GM12878 (cell line): ENCODE measurements at regions not wholly inside any gene's neighbourhood (a gene's known extent, or its start where the extent isn't known, plus 50 kb on each side); places are given as distances from the start of the nearest gene placed in this dataset.

Source experiments
- ATAC-seq: fragments of 200-7000 bp; cut with Tn5 transposase; 3 replicates; pipeline ENCODE4 v1.9.1; 2020; ENCODE audit warnings: mild to moderate bottlenecking, moderate library complexity
- BruUV-seq: library from RNA; stranded (reverse); fragments of 400-500 nt; replicated peaks from 2 replicates; lab custom pipeline; 2021; lab: Mats Ljungman, UMichigan
- CTCF ChIA-PET: fragments of 300-600 bp; sonication (Branson Sonifier 250); formaldehyde crosslinking; extraction: SDS; loops from one replicate; lab custom pipeline; 2021; ENCODE audit warnings: inconsistent platforms; lab: Yijun Ruan, JAX
- POLR2A ChIA-PET: fragments of 350-600 bp; formaldehyde crosslinking; extraction: SDS; loops from one replicate; lab custom pipeline; 2021; ENCODE audit warnings: inconsistent platforms; lab: Charles Lee
- RAD21 ChIA-PET: fragments of 300-600 bp; sonication (Branson Sonifier 250); formaldehyde crosslinking; loops from one replicate; lab custom pipeline; 2023; ENCODE audit warnings: antibody characterized with exemption; ENCODE audit not compliant: unreplicated experiment; lab: Charles Lee
- SMC1A ChIA-PET: fragments of 300-600 bp; sonication (Branson Sonifier 250); formaldehyde crosslinking; loops from one replicate; lab custom pipeline; 2023; ENCODE audit not compliant: unreplicated experiment, uncharacterized antibody; lab: Charles Lee
- DNase-seq: peaks from one replicate; pipeline ENCODE4 v3.0.0-alpha.2; 2011; ENCODE audit warnings: low read depth, low spot score
- FAIRE-seq: peaks from 3 replicates; lab custom pipeline; 2011; peaks lifted over from hg19 to GRCh38; lab: Jason Lieb, UNC
- H2AFZ ChIP-seq: 2 replicates; pipeline ENCODE4 v1.6.0; 2011; ENCODE audit warnings: low read depth, low read length, control low read depth; ENCODE audit not compliant: control insufficient read depth
- H3K27ac ChIP-seq: 2 replicates; pipeline ENCODE4 v1.5.1; 2011; ENCODE audit warnings: control low read depth; ENCODE audit not compliant: control insufficient read depth, insufficient read depth
- H3K27me3 ChIP-seq, 2 experiments: replicated peaks in 1 of 2; 2 replicates each; pipeline versions ENCODE4 v1.6.0 to v1.6.1; 2011; ENCODE audit warnings: low read length in 1 of 2; ENCODE audit not compliant: control insufficient read depth in 2 of 2, insufficient read depth in 2 of 2
- H3K36me3 ChIP-seq, 2 experiments: 2 replicates each; pipeline ENCODE4 v1.5.1; 2011; ENCODE audit warnings: low read length in 1 of 2; ENCODE audit not compliant: control insufficient read depth in 2 of 2, insufficient read depth in 2 of 2
- H3K4me1 ChIP-seq: 2 replicates; pipeline ENCODE4 v1.6.1; 2011; ENCODE audit warnings: mild to moderate bottlenecking, low read length, moderate library complexity, mixed read lengths; ENCODE audit not compliant: control insufficient read depth, insufficient read depth
- H3K4me2 ChIP-seq: 2 replicates; pipeline ENCODE4 v1.6.0; 2011; ENCODE audit warnings: control low read depth; ENCODE audit not compliant: control insufficient read depth, insufficient read depth
- H3K4me3 ChIP-seq: fragments of 200-600 bp; sonication (generic); 2 replicates; pipeline ENCODE4 v1.5.1; 2016
- H3K79me2 ChIP-seq: 2 replicates; pipeline ENCODE4 v1.6.0; 2011; ENCODE audit warnings: low read length; ENCODE audit not compliant: control insufficient read depth, insufficient read depth
- H3K9ac ChIP-seq: 2 replicates; pipeline ENCODE4 v1.8.0; 2011; ENCODE audit warnings: low read length, control low read depth, mixed read lengths; ENCODE audit not compliant: control insufficient read depth, insufficient read depth
- H3K9me3 ChIP-seq: replicated peaks from 3 replicates; pipeline ENCODE4 v1.5.1; 2011; ENCODE audit warnings: mild to moderate bottlenecking, low read length; ENCODE audit not compliant: control insufficient read depth, insufficient read depth
- H4K20me1 ChIP-seq: 2 replicates; pipeline ENCODE4 v1.6.0; 2011; ENCODE audit not compliant: control insufficient read depth, insufficient read depth
- BHLHE40 ChIP-seq, 2 experiments: fragments of 450-650 bp in 1 of 2; IDR thresholded peaks; 2 replicates each; pipeline ENCODE4 v1.6.1; 2011 to 2017; ENCODE audit warnings: low read depth in 2 of 2, borderline replicate concordance in 1 of 2, improper control_type of control experiment in 1 of 2, low read length in 1 of 2, mild to moderate bottlenecking in 1 of 2
- CREB1 ChIP-seq: IDR thresholded peaks from 2 replicates; pipeline ENCODE4 v1.6.1; 2012; ENCODE audit warnings: low read depth, mild to moderate bottlenecking, inconsistent platforms
- ESRRA ChIP-seq: IDR thresholded peaks from 2 replicates; pipeline ENCODE4 v1.6.1; 2012; ENCODE audit warnings: mild to moderate bottlenecking, low read length, improper control_type of control experiment
- HDAC6 ChIP-seq: fragments of 200-600 bp; sonication (generic); IDR thresholded peaks from one replicate; pipeline ENCODE4 v1.8.0; 2017; ENCODE audit warnings: antibody characterized with exemption; ENCODE audit not compliant: unreplicated experiment
- JUNB ChIP-seq: IDR thresholded peaks from 2 replicates; pipeline ENCODE4 v1.6.1; 2016; ENCODE audit warnings: antibody characterized with exemption, mild to moderate bottlenecking
- SIN3A ChIP-seq: IDR thresholded peaks from 2 replicates; pipeline ENCODE4 v1.6.1; 2012; ENCODE audit warnings: low read depth, low read length, improper control_type of control experiment
- SP1 ChIP-seq: IDR thresholded peaks from one replicate; pipeline ENCODE4 v1.6.1; 2011; ENCODE audit warnings: low read depth, low read length
- WGBS: methylation state at CpG from one replicate; pipeline ENCODE4 v1.1.6; 2016; ENCODE audit warnings: low lambda C conversion rate; ENCODE audit not compliant: insufficient replicate concordance, insufficient coverage; ENCODE audit errors: missing lambda C conversion rate; 5-methylcytosine and 5-hydroxymethylcytosine counted together
- in situ Hi-C: fragments of 300-500 bp; cut with MboI; formaldehyde crosslinking; loops from 9 replicates; pipeline ENCODE4 v1.14.3; 2018; ENCODE audit warnings: mixed read lengths
- intact Hi-C: fragments of 100-400 bp; cut with micrococcal nuclease; formaldehyde crosslinking; loops from one replicate; pipeline ENCODE4 v1.14.2; 2022; ENCODE audit not compliant: unreplicated experiment
- TF ChIP-seq, protein P1 (sequence below): fragments of 450-650 bp; IDR thresholded peaks from 2 replicates; pipeline ENCODE4 v1.6.1; 2016; ENCODE audit warnings: mild to moderate bottlenecking
- TF ChIP-seq, protein P2 (sequence below): fragments of 450-650 bp; IDR thresholded peaks from 2 replicates; pipeline ENCODE4 v1.6.1; 2016; ENCODE audit warnings: mild to moderate bottlenecking, moderate library complexity, borderline replicate concordance

DNA sequence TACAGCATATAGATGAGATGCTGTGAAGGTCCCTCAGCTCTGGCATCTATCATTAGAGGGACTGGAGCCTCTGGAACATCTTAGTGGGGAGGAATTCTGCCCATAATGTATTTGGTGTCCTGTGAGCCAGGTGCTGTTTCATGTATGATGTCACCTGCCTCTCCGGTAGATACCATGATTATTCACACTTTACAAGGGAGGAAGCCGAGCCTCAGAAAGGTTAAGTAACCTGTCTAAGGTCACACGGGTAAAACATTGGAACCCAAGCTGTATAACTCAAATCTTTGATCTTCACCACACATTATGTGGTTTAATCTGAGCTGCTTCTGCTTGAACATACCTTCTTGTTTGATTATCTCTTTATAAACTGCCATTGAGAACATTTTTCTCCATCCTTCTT is 442.8 kb downstream of the BCOR start:
- POLR2A ChIA-PET: no interaction called here
- Histone ChIP-seq H4K20me1 (no peaks in the 10 kb centered on the region), H3K4me1 (no peaks in the 10 kb centered on the region), H3K79me2 (no peaks in the 10 kb centered on the region), H3K9ac (no peak overlapping the region), H3K27me3 (peaks cover 0 to 1% of the 10 kb centered on the region in 2 experiments; a peak in 2 of 4 replicates), H3K9me3 (no peaks in the 10 kb centered on the region), H2AFZ (no peak overlapping the region), H3K4me2 (no peak overlapping the region), H3K4me3 (no peak overlapping the region), H3K36me3 (no peaks in the 10 kb centered on the region), H3K27ac (no peak overlapping the region)
- no peak for ATAC-seq
- SMC1A ChIA-PET: no interaction called here
- CTCF ChIA-PET: interaction anchor here (1.2 kb wide), 1 partner anchor 186 kb away, joined by 3 read pairs; no protein-coding TSS in a partner anchor
- TF ChIP-seq, protein P1, sequence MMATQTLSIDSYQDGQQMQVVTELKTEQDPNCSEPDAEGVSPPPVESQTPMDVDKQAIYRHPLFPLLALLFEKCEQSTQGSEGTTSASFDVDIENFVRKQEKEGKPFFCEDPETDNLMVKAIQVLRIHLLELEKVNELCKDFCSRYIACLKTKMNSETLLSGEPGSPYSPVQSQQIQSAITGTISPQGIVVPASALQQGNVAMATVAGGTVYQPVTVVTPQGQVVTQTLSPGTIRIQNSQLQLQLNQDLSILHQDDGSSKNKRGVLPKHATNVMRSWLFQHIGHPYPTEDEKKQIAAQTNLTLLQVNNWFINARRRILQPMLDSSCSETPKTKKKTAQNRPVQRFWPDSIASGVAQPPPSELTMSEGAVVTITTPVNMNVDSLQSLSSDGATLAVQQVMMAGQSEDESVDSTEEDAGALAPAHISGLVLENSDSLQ: no peak
- RAD21 ChIA-PET: no interaction called here
- BruUV-seq: no TSS peak
- DNase-seq: no peak
- in situ Hi-C loops (no loop called here), intact Hi-C loops (no loop called here)
- no peak for FAIRE-seq
- WGBS: 28% methylated on average over 3 of the region's 3 CpGs

DNA sequence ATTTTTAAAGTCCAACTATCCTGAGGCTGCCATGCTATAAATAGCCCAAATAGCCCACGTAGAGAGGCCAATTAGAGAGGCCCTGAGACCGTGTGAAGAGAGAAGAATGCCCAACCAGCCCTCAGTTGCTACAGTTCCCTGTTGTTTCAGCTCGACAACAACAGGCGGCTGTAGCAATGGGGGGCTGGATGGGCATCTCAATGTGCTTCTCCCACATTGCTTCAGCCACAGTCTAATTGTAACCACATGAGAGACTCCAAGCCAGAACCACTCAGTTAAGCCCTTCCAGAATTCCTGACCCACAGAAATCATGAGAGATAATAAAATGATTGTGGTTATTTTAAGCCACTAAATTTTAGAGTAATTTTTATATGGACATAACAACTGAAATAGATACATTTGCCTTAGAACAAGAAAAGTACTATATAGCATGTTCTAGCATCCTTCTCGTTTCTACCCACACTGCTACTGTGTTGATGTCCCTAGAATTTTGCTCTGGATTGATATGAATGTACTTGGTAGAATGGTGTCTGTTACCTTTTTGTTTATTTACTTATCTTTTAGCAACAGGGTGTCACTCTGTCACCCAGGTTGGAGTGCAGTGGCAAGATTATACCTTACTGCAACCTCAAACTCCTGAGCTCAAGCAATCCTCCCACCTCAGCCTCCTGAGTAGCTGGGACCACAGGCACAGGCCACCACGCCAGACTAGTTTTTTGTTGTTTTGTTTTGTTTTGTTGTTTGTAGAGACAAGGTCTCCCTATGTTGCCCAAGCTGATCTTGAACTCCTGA is 436.4 kb downstream of the BCOR start:
- peaks cover 0 to 3% of the 10 kb centered on the region in 2 experiments; a peak in 1 of 4 replicates for H3K27me3 ChIP-seq
- H3K36me3 ChIP-seq: no peaks in the 10 kb centered on the region
- RAD21 ChIA-PET: no interaction called here
- 30% methylated on average over 6 of the region's 6 CpGs for WGBS
- POLR2A ChIA-PET: no interaction called here
- CTCF ChIA-PET: no interaction called here
- no peak overlapping the region for H3K9ac ChIP-seq
- H3K9me3 ChIP-seq: no peaks in the 10 kb centered on the region
- H4K20me1 ChIP-seq: no peaks in the 10 kb centered on the region
- no peak overlapping the region for H3K27ac ChIP-seq
- ATAC-seq (no peak), DNase-seq (no peak), FAIRE-seq (no peak)
- intact Hi-C loops (no loop called here), in situ Hi-C loops (no loop called here)
- H3K4me1 ChIP-seq: no peaks in the 10 kb centered on the region
- H3K79me2 ChIP-seq: no peaks in the 10 kb centered on the region
- no peak overlapping the region for H3K4me3 ChIP-seq
- no peak overlapping the region for H3K4me2 ChIP-seq
- H2AFZ ChIP-seq: no peak overlapping the region
- no TSS peak for BruUV-seq
- SMC1A ChIA-PET: no interaction called here
- TF ChIP-seq JUNB (no peak), SP1 (no peak), CREB1 (no peak), ESRRA (no peak), HDAC6 (no peak), BHLHE40 (IDR thresholded peaks at IDR 0.05; ENCODE audit: borderline replicate concordance in 1 of 2, low read depth in 2 of 2, low read length in 1 of 2) (no peak), SIN3A (no peak)
- TF ChIP-seq, protein P2, sequence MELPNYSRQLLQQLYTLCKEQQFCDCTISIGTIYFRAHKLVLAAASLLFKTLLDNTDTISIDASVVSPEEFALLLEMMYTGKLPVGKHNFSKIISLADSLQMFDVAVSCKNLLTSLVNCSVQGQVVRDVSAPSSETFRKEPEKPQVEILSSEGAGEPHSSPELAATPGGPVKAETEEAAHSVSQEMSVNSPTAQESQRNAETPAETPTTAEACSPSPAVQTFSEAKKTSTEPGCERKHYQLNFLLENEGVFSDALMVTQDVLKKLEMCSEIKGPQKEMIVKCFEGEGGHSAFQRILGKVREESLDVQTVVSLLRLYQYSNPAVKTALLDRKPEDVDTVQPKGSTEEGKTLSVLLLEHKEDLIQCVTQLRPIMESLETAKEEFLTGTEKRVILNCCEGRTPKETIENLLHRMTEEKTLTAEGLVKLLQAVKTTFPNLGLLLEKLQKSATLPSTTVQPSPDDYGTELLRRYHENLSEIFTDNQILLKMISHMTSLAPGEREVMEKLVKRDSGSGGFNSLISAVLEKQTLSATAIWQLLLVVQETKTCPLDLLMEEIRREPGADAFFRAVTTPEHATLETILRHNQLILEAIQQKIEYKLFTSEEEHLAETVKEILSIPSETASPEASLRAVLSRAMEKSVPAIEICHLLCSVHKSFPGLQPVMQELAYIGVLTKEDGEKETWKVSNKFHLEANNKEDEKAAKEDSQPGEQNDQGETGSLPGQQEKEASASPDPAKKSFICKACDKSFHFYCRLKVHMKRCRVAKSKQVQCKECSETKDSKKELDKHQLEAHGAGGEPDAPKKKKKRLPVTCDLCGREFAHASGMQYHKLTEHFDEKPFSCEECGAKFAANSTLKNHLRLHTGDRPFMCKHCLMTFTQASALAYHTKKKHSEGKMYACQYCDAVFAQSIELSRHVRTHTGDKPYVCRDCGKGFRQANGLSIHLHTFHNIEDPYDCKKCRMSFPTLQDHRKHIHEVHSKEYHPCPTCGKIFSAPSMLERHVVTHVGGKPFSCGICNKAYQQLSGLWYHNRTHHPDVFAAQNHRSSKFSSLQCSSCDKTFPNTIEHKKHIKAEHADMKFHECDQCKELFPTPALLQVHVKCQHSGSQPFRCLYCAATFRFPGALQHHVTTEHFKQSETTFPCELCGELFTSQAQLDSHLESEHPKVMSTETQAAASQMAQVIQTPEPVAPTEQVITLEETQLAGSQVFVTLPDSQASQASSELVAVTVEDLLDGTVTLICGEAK: no peak
